AG10803 (cell line): ENCODE measurements at regions not wholly inside any gene's neighbourhood (a gene's known extent, or its start where the extent isn't known, plus 50 kb on each side); places are given as distances from the start of the nearest gene placed in this dataset.

Source experiments
- DNase-seq: peaks from one replicate; pipeline ENCODE4 v3.0.0; 2010; ENCODE audit warnings: low read depth
- H3K4me3 ChIP-seq: 2 replicates; pipeline ENCODE4 v1.5.1; 2011; ENCODE audit warnings: mild to moderate bottlenecking, low read length, control low read depth
- CTCF ChIP-seq: conservative IDR thresholded peaks from 2 replicates; pipeline ENCODE4 v1.5.1; 2011; ENCODE audit warnings: mild to moderate bottlenecking, low read length, control low read depth, inconsistent platforms

GRCh38 chr11:98568013-98568412 is 452.7 kb upstream of the CNTN5 start:
- no peak overlapping the region for H3K4me3 ChIP-seq
- TF ChIP-seq CTCF, result no peak
- no peak for DNase-seq

DNA sequence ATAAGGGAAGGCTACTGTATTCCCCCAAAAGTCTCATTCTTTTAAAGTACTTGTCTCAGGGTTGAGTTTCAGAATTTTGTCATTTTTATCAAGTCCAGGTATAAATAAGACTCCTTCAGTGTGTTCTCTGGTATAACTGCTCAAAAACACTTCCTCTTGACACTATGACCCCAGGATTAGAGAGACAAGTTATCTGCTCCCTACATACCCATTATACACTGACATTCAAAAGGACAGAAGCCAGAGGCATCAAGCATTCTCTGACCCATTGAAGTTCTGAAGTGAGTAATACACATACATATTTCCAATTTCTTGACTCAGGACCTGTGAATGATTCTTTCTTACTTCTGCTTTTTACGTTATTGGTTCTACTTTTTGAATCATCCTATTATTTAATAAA is 447.8 kb upstream of the CNTN5 start:
- no peak overlapping the region for H3K4me3 ChIP-seq
- no peak for TF ChIP-seq CTCF
- no peak for DNase-seq

DNA sequence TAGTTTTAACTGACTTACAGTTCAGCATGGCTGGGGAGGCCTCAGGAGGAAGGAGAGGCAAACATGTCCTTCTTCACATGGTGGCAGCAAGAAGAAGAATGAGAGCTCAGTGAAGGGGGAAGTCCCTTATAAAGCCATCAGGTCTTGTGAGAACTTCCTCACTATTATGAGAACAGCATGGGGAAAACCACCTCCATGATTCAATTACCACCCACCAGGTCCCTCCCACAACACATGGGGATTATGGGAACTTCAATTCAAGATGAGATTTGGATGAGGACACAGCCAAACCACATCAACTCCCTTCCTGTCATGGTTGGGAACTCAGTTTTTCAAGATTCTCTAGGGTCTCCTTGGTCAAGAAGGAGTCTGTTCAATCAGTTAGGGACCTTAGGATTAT is 432.9 kb upstream of the CNTN5 start:
- no peak for TF ChIP-seq CTCF
- H3K4me3 ChIP-seq, result no peak overlapping the region
- no peak for DNase-seq

DNA sequence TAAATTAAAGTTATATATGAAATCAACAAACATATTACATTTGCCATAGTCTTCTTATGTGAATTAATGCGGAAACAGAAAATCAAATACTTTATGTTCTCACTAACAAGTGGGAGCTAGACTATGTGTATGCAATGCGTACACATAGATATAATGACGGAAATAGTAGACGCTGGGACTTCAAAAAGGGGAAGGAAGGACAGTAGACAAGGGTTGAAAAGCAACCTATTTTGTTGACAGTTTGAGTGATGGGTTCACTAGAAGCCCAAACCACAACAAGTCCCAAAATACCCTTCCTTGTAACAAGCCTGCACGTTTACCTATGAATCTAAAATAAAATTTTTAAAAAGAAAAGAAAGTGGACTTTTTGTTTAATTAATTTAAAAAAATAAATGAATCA is 430.8 kb upstream of the CNTN5 start:
- DNase-seq, result no peak
- no peak for TF ChIP-seq CTCF

DNA sequence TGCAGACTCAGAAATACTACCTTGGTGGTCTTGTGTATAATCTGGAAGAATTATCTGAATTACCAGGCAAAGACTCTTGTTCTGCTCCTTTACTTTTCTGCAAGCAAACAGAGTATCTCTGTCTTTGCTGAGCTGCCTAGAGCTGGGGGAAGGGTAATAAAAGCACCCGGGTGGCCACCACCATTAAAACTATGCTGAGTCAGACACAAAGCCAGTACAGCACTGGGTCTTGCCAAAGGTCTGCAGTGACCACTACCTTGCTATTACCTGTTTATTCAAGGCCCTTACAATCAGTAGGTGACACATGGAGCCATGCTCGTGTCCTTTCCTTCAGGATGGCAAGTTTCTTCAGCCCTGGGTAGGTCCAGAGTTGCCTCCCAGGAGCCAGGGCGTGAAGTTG is 420.6 kb upstream of the CNTN5 start:
- DNase-seq, result no peak
- no peak overlapping the region for H3K4me3 ChIP-seq
- TF ChIP-seq CTCF, result no peak

More for the DNA sequence above, 430.8 kb upstream of the CNTN5 start:
- H3K4me3 ChIP-seq, result no peak overlapping the region

DNA sequence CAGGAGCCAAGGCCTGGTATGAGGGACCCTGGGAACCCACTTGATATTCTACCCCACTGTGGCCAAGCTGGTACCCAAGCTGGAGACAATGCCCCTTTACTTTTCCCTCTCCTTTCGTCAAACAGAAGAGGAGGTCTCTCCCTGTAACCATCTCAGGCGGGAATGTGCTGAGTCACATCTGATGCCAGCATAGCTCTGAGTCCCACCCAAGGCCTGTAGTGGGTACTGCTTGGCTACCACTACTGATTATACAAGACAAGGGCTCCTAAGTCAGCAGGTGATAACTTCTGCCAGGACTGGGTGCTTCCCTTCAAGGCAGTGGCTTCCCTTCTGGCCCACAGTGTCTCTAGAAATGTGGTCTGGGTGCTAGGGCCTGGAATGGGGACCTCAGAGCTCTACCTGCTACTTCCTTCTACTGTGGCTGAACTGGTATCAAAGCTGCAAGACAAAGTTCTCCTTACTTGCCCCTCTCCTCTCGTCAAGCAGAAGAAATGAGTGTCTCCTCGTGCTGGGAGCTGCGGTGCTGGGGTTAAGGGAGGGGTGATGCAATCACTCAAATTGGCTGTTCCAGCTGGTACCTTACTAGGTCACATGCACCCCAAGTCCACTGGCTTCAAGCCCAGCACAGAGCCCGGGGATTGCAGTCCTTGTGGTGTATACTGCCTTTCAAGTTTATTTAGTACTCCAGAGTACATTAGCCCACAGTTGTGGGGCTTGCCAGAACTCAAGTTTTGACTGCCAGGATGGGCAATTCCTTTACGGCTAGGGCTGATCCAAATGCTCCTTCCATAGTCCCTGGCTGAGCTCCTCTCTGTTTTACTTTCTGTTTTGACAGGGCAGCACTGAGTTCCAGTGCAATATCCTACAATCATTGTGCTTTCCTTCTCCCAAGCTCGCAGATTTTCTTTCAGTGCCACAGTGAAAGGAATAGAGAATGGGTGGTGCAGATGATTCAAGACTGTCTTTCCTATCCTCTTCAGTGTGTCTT is 419.7 kb upstream of the CNTN5 start:
- no peak for TF ChIP-seq CTCF
- no peak overlapping the region for H3K4me3 ChIP-seq
- DNase-seq, result no peak

- no peak for TF ChIP-seq CTCF
- no peak for DNase-seq
Observed at GRCh38 chr11:98616098-98616655, 404.6 kb upstream of the CNTN5 start.

More at GRCh38 chr11:98616098-98616655, 404.6 kb upstream of the CNTN5 start:
- no peak overlapping the region for H3K4me3 ChIP-seq
